ENCODE measurements at regions not wholly inside any gene's neighbourhood (a gene's known extent, or its start where the extent isn't known, plus 50 kb on each side); places are given as distances from the start of the nearest gene placed in this dataset.

DNA sequence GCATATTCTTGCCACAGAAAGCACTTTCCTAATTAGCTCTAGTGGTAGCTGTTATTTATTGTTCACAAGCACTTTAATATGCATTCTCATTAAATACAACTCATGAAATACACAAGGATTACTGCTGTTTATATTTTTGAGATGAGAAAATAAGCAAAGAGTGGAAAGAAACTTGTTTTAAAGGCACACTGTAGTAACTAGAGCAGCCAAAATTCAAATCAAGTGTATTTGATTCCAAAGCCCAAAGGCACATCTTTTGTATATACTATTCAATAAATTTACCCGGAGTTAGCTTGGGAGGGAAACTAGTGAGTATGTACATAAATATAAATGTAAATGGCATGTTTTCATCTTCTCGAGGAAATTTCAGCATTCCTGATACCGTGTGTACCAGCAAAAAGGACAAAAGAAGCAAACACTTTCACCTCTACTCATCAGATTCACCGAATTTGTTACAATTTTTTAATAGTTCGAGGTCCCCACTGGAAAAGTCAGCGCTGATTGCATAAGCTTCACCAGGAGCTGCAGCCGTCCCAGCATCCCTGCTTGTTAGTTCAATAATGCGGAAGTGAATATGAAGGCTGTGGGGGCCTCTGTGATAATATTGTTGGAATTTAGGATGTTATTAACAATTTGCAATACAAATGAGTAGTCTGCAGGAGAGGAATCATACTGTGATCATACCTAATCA, 371.6 kb upstream of the MON1B start:
- no peaks in the 10 kb centered on the region for H3K36me3 Mint-ChIP-seq
- no peak overlapping the region for H3K4me3 ChIP-seq (ENCODE audit: low read depth, low read length)
- ATAC-seq (ENCODE audit: low read depth in 2 of 2): no peak
- H3K27ac Mint-ChIP-seq: no peak overlapping the region
- H3K4me3 Mint-ChIP-seq: no peak overlapping the region
- H3K27ac ChIP-seq (ENCODE audit: insufficient read depth, low read length, poor library complexity, severe bottlenecking): no peak overlapping the region
- no peaks in the 10 kb centered on the region for H3K27me3 ChIP-seq (ENCODE audit: control insufficient read depth, insufficient read depth, low read length)
- H3K9me3 Mint-ChIP-seq: peaks cover 0 to 14% (median 4%) of the 10 kb centered on the region in 7 donors
- H3K36me3 ChIP-seq (ENCODE audit: control insufficient read depth, insufficient read depth, low read length): no peaks in the 10 kb centered on the region
- H3K4me1 ChIP-seq (ENCODE audit: control insufficient read depth, insufficient read depth, low read length, poor library complexity, severe bottlenecking): no peaks in the 10 kb centered on the region
- DNase-seq: no peak
- peaks cover 4% of the 10 kb centered on the region for H3K27me3 Mint-ChIP-seq
- H3K9me3 ChIP-seq (ENCODE audit: control insufficient read depth in 2 of 2, low read length in 2 of 2): no peaks in the 10 kb centered on the region
- no peaks in the 10 kb centered on the region for H3K4me1 Mint-ChIP-seq

DNA sequence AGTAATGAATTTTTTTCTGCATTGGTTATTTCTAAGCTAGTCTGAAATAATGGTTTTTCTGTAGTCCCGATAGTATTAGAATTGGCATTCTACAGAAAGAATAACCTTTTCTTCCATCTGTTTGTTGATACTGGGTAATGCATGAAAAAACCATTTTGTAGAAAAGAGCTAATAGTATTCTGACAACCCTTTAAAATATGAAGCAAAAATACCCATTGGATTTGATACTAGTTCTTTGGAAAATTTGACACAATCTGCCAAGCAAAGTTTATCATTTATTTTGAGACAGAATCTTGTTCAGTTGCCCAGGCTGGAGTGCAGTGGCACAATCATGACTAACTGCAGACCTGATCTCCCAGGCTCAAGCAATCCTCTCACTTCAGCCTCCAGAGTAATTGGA, 366.8 kb upstream of the MON1B start:
- DNase-seq: no peak
- Mint-ChIP-seq H3K36me3 (no peaks in the 10 kb centered on the region), H3K9me3 (peaks cover 0 to 13% (median 3%) of the 10 kb centered on the region in 7 donors), H3K4me3 (no peak overlapping the region), H3K27ac (no peak overlapping the region), H3K27me3 (peaks cover 4% of the 10 kb centered on the region), H3K4me1 (no peaks in the 10 kb centered on the region)
- H3K27me3 ChIP-seq (ENCODE audit: control insufficient read depth, insufficient read depth, low read length): no peaks in the 10 kb centered on the region
- no peak overlapping the region for H3K4me3 ChIP-seq (ENCODE audit: low read depth, low read length)
- no peaks in the 10 kb centered on the region for H3K4me1 ChIP-seq (ENCODE audit: control insufficient read depth, insufficient read depth, low read length, poor library complexity, severe bottlenecking)
- no peaks in the 10 kb centered on the region for H3K36me3 ChIP-seq (ENCODE audit: control insufficient read depth, insufficient read depth, low read length)
- H3K27ac ChIP-seq (ENCODE audit: insufficient read depth, low read length, poor library complexity, severe bottlenecking): no peak overlapping the region
- no peaks in the 10 kb centered on the region for H3K9me3 ChIP-seq (ENCODE audit: control insufficient read depth in 2 of 2, low read length in 2 of 2)
- no peak for ATAC-seq (ENCODE audit: low read depth in 2 of 2)

DNA sequence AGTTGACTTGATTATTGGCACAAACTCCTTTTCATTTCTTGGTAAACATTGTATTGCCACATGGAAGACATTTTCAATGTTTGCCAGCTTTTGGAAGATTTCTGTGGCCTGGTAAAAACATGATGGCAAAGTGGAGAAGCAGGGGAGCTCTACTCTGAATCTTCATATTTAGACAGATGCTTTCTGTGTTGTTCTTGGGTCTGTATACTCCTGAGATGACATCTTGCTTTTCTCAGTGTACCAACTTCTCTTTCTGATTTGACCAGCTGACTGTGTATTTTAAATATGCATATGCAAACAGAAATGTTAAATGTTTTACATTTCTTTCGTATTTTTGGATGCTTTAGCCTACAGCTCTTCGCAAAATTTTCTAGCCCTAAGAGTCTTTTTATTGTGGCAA, 366.2 kb upstream of the MON1B start:
- DNase-seq (no peak), ATAC-seq (ENCODE audit: low read depth in 2 of 2) (no peak)
- Histone ChIP-seq H3K36me3 (ENCODE audit: control insufficient read depth, insufficient read depth, low read length) (no peaks in the 10 kb centered on the region), H3K9me3 (ENCODE audit: control insufficient read depth in 2 of 2, low read length in 2 of 2) (no peaks in the 10 kb centered on the region), H3K4me1 (ENCODE audit: control insufficient read depth, insufficient read depth, low read length, poor library complexity, severe bottlenecking) (no peaks in the 10 kb centered on the region), H3K4me3 (ENCODE audit: low read depth, low read length) (no peak overlapping the region), H3K27me3 (ENCODE audit: control insufficient read depth, insufficient read depth, low read length) (no peaks in the 10 kb centered on the region), H3K27ac (ENCODE audit: insufficient read depth, low read length, poor library complexity, severe bottlenecking) (no peak overlapping the region)
- H3K9me3 Mint-ChIP-seq: peaks cover 0 to 16% (median 6%) of the 10 kb centered on the region in 7 donors
- no peaks in the 10 kb centered on the region for H3K4me1 Mint-ChIP-seq
- H3K4me3 Mint-ChIP-seq: no peak overlapping the region
- no peaks in the 10 kb centered on the region for H3K27me3 Mint-ChIP-seq
- no peaks in the 10 kb centered on the region for H3K36me3 Mint-ChIP-seq
- no peak overlapping the region for H3K27ac Mint-ChIP-seq

DNA sequence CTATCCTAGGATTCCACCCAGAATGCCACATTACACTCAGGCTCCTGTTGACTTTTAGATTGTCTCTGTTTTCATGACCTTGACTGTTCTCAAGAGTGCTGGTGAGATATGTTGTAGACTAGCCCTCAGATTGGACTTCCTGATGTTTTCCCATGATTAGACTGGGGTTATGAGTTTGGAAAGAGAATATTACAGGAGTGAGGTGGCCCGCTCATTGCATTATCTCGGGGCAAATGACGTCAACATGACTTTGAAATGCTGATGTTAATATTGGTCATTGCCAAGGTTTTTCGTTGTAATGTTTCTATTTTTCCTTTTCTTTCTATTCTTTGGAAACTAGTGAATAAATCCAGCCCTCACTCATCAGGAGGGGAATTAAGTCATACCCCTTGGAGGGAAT, 355.7 kb upstream of the MON1B start:
- Mint-ChIP-seq H3K4me3 (no peak overlapping the region), H3K27me3 (no peaks in the 10 kb centered on the region), H3K36me3 (no peaks in the 10 kb centered on the region), H3K4me1 (no peaks in the 10 kb centered on the region), H3K27ac (no peak overlapping the region), H3K9me3 (peaks cover 0 to 17% (median 8%) of the 10 kb centered on the region in 7 donors)
- Histone ChIP-seq H3K4me1 (ENCODE audit: control insufficient read depth, insufficient read depth, low read length, poor library complexity, severe bottlenecking) (no peaks in the 10 kb centered on the region), H3K4me3 (ENCODE audit: low read depth, low read length) (no peak overlapping the region), H3K27me3 (ENCODE audit: control insufficient read depth, insufficient read depth, low read length) (no peaks in the 10 kb centered on the region), H3K9me3 (ENCODE audit: control insufficient read depth in 2 of 2, low read length in 2 of 2) (no peaks in the 10 kb centered on the region), H3K36me3 (ENCODE audit: control insufficient read depth, insufficient read depth, low read length) (no peaks in the 10 kb centered on the region), H3K27ac (ENCODE audit: insufficient read depth, low read length, poor library complexity, severe bottlenecking) (no peak overlapping the region)
- ATAC-seq (ENCODE audit: low read depth in 2 of 2) (no peak), DNase-seq (no peak)

DNA sequence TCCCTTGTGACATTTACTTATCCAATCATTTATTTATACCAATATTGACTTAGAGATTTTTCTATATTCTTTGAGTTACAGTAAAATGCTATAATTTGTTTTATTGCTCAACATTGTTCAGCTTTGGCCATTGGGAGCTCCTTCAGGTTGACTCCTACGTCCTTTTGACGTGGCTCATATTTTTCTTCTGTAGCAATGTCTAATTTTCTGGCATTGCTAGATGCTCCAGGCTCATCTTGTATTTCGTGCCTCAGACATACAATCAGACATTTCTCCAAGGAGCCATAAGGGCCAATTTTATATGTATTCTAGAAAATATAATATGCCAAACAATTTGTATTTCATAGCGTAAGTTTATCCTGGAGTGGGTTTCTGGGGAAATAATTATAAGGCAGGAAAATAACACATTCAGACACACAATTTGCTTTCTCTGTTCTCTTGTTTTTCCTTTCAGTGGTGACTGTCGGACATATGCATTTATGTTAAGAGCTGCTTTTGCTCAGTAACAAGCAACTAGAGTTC, 355.1 kb upstream of the MON1B start:
- H3K4me3 Mint-ChIP-seq: no peak overlapping the region
- no peak overlapping the region for H3K27ac ChIP-seq (ENCODE audit: insufficient read depth, low read length, poor library complexity, severe bottlenecking)
- DNase-seq: no peak
- H3K4me1 Mint-ChIP-seq: no peaks in the 10 kb centered on the region
- no peak overlapping the region for H3K27ac Mint-ChIP-seq
- H3K4me3 ChIP-seq (ENCODE audit: low read depth, low read length): no peak overlapping the region
- H3K4me1 ChIP-seq (ENCODE audit: control insufficient read depth, insufficient read depth, low read length, poor library complexity, severe bottlenecking): no peaks in the 10 kb centered on the region
- no peaks in the 10 kb centered on the region for H3K9me3 ChIP-seq (ENCODE audit: control insufficient read depth in 2 of 2, low read length in 2 of 2)
- H3K36me3 ChIP-seq (ENCODE audit: control insufficient read depth, insufficient read depth, low read length): no peaks in the 10 kb centered on the region
- no peaks in the 10 kb centered on the region for H3K27me3 ChIP-seq (ENCODE audit: control insufficient read depth, insufficient read depth, low read length)
- H3K9me3 Mint-ChIP-seq: peaks cover 0 to 19% (median 9%) of the 10 kb centered on the region in 7 donors
- H3K36me3 Mint-ChIP-seq: no peaks in the 10 kb centered on the region
- no peak for ATAC-seq (ENCODE audit: low read depth in 2 of 2)
- no peaks in the 10 kb centered on the region for H3K27me3 Mint-ChIP-seq

DNA sequence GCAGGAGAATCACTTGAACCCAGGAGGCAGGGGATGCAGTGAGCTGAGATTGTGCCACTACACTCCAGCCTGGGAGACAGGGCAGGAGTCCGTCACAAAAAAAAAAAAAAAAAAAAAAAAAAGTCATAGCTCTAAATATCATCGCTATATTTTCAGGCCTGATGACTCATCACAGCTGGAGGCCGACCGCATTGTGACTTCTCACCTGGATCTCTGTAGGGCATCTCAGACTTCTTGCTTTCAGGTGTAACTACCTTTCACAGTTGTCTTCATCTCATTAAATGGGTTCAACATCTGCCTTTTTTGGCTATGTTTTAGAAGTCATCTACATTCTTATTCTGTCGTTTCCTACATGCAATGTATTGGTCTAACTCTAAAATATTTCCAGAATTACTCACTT, 353.1 kb upstream of the MON1B start:
- no peak overlapping the region for H3K27ac ChIP-seq (ENCODE audit: insufficient read depth, low read length, poor library complexity, severe bottlenecking)
- Mint-ChIP-seq H3K27ac (no peak overlapping the region), H3K4me1 (no peaks in the 10 kb centered on the region), H3K27me3 (no peaks in the 10 kb centered on the region), H3K36me3 (no peaks in the 10 kb centered on the region), H3K9me3 (peaks cover 0 to 18% (median 7%) of the 10 kb centered on the region in 7 donors), H3K4me3 (no peak overlapping the region)
- no peaks in the 10 kb centered on the region for H3K9me3 ChIP-seq (ENCODE audit: control insufficient read depth in 2 of 2, low read length in 2 of 2)
- H3K27me3 ChIP-seq (ENCODE audit: control insufficient read depth, insufficient read depth, low read length): no peaks in the 10 kb centered on the region
- H3K36me3 ChIP-seq (ENCODE audit: control insufficient read depth, insufficient read depth, low read length): no peaks in the 10 kb centered on the region
- H3K4me1 ChIP-seq (ENCODE audit: control insufficient read depth, insufficient read depth, low read length, poor library complexity, severe bottlenecking): no peaks in the 10 kb centered on the region
- ATAC-seq (ENCODE audit: low read depth in 2 of 2): no peak
- DNase-seq: no peak
- no peak overlapping the region for H3K4me3 ChIP-seq (ENCODE audit: low read depth, low read length)

DNA sequence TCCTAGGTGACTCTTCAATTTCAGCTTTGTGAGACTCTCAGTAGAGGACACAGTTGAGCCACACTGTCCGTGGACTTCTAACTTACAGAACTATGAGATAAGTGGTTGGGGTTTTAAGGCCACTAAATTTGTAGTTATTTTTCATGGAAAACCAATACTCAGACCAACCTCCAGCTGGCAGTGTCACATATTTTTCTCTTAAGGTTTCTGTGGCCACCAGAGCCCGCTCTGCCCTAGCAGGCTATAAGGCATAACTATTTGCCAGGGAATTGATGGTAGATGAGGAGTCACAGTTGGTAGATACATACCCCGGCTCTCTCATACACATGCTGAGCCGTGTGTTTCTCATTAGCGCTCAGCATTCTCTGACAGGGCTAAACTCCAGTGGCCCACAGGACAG, 336.8 kb upstream of the MON1B start:
- no peaks in the 10 kb centered on the region for H3K36me3 ChIP-seq (ENCODE audit: control insufficient read depth, insufficient read depth, low read length)
- H3K27me3 ChIP-seq (ENCODE audit: control insufficient read depth, insufficient read depth, low read length): no peaks in the 10 kb centered on the region
- Mint-ChIP-seq H3K9me3 (peaks cover 0 to 13% (median 1%) of the 10 kb centered on the region in 7 donors), H3K27ac (no peak overlapping the region), H3K36me3 (no peaks in the 10 kb centered on the region), H3K4me3 (no peak overlapping the region), H3K27me3 (no peaks in the 10 kb centered on the region), H3K4me1 (no peaks in the 10 kb centered on the region)
- no peaks in the 10 kb centered on the region for H3K9me3 ChIP-seq (ENCODE audit: control insufficient read depth in 2 of 2, low read length in 2 of 2)
- H3K4me3 ChIP-seq (ENCODE audit: low read depth, low read length): no peak overlapping the region
- no peak for ATAC-seq (ENCODE audit: low read depth in 2 of 2)
- H3K27ac ChIP-seq (ENCODE audit: insufficient read depth, low read length, poor library complexity, severe bottlenecking): no peak overlapping the region
- H3K4me1 ChIP-seq (ENCODE audit: control insufficient read depth, insufficient read depth, low read length, poor library complexity, severe bottlenecking): no peaks in the 10 kb centered on the region
- DNase-seq: no peak

DNA sequence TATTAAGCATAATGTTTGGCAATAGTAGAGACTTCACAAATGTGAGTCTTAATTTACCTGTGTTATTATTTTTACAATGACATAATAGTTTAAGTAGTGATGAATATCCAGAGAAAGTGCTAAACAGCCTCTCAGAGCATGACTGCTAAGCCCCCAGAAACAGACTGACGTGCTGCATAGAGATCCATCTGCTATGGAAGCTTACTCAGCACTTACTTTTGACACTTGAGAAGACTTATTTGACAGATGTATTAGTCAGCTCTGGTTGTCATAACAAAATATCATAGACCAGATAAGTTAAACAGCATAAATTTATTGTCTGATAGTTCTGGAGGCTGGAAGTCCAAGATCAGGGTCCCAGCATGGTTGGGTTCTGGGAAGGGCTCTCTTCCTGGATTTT, 334.9 kb upstream of the MON1B start:
- H3K4me1 Mint-ChIP-seq: no peaks in the 10 kb centered on the region

More for the DNA sequence above, 334.9 kb upstream of the MON1B start:
- no peaks in the 10 kb centered on the region for H3K27me3 ChIP-seq (ENCODE audit: control insufficient read depth, insufficient read depth, low read length)
- ATAC-seq (ENCODE audit: low read depth in 2 of 2): no peak
- no peak overlapping the region for H3K27ac ChIP-seq (ENCODE audit: insufficient read depth, low read length, poor library complexity, severe bottlenecking)
- H3K36me3 ChIP-seq (ENCODE audit: control insufficient read depth, insufficient read depth, low read length): no peaks in the 10 kb centered on the region
- no peaks in the 10 kb centered on the region for H3K27me3 Mint-ChIP-seq
- H3K4me1 ChIP-seq (ENCODE audit: control insufficient read depth, insufficient read depth, low read length, poor library complexity, severe bottlenecking): no peaks in the 10 kb centered on the region
- H3K4me3 Mint-ChIP-seq: no peak overlapping the region
- no peaks in the 10 kb centered on the region for H3K9me3 ChIP-seq (ENCODE audit: control insufficient read depth in 2 of 2, low read length in 2 of 2)
- no peak overlapping the region for H3K27ac Mint-ChIP-seq
- peaks cover 0 to 31% (median 4%) of the 10 kb centered on the region in 7 donors for H3K9me3 Mint-ChIP-seq
- H3K36me3 Mint-ChIP-seq: no peaks in the 10 kb centered on the region
- no peak overlapping the region for H3K4me3 ChIP-seq (ENCODE audit: low read depth, low read length)
- DNase-seq: no peak

Measured in CD4-positive, CD25-positive, alpha-beta regulatory T cell (primary cell).